ENCODE measurements at regions not wholly inside any gene's neighbourhood (a gene's known extent, or its start where the extent isn't known, plus 50 kb on each side); places are given as distances from the start of the nearest gene placed in this dataset.

DNA sequence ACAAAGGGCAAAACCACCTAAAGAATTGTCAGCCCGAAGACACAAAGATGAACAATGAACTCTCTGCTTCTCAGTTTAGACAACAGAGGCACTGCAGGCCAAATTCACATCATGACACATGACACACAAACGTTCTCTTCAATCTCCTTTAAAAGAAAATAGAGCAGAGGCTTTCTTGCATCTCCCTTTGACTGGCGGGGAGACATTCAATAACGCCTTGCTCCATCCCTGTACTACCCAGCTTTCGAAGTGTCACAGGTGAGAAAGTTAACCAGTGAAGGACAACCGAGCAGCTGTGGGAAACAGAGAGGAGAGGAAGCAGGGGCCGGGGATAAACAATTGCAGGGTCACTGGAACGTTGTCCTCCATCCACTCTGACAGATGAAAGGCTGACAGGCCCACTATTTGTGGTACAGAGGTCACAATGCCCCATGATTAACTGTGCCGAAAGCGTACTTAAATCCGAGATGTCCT lies 130.8 kb downstream of the PHLDA1 start:
- no peak for TF ChIP-seq FOXA1 (IDR thresholded peaks at IDR 0.05)
- TF ChIP-seq, protein P1, sequence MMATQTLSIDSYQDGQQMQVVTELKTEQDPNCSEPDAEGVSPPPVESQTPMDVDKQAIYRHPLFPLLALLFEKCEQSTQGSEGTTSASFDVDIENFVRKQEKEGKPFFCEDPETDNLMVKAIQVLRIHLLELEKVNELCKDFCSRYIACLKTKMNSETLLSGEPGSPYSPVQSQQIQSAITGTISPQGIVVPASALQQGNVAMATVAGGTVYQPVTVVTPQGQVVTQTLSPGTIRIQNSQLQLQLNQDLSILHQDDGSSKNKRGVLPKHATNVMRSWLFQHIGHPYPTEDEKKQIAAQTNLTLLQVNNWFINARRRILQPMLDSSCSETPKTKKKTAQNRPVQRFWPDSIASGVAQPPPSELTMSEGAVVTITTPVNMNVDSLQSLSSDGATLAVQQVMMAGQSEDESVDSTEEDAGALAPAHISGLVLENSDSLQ (IDR thresholded peaks at IDR 0.05), result no peak
- TF ChIP-seq ARNT (IDR thresholded peaks at IDR 0.05), result no peak
- TF ChIP-seq CTBP1 (IDR thresholded peaks at IDR 0.05; ENCODE audit: borderline replicate concordance), result no peak
- no peak for TF ChIP-seq SUZ12 (IDR thresholded peaks at IDR 0.05)
- no peak for TF ChIP-seq SP1 (IDR thresholded peaks at IDR 0.05)
- TF ChIP-seq TARDBP (IDR thresholded peaks at IDR 0.05), result no peak
- no peak for TF ChIP-seq ELF4 (IDR thresholded peaks at IDR 0.05)
- no peak for TF ChIP-seq NFRKB (IDR thresholded peaks at IDR 0.05)
- TF ChIP-seq FOXK2 (IDR thresholded peaks at IDR 0.05), result no peak
